ENCODE measurements at regions not wholly inside any gene's neighbourhood (a gene's known extent, or its start where the extent isn't known, plus 50 kb on each side); places are given as distances from the start of the nearest gene placed in this dataset.

- intact Hi-C loops (cut with micrococcal nuclease), result no loop called here
- POLR2A ChIA-PET, result no interaction called here
- no peaks in the 10 kb centered on the region for H3K79me2 ChIP-seq (ENCODE audit: control insufficient read depth, insufficient read depth, low read length)
- H3K9ac ChIP-seq (replicated peaks; ENCODE audit: extremely low read depth, insufficient read depth, low read length), result no peak overlapping the region
- DNase-seq (ENCODE audit: low read depth, low spot score) (peak; percentile 0), FAIRE-seq (no peak)
- H3K4me2 ChIP-seq (ENCODE audit: insufficient read depth, low read length), result no peak overlapping the region
- H4K20me1 ChIP-seq (replicated peaks; ENCODE audit: control insufficient read depth, extremely low read depth, insufficient read depth, low read length), result no peaks in the 10 kb centered on the region
- CTCF ChIA-PET, result interaction anchor here (1.2 kb wide), 1 partner anchor 20 kb away, joined by 3 read pairs; no protein-coding TSS in a partner anchor
- H3K9me1 ChIP-seq (replicated peaks; ENCODE audit: control insufficient read depth, extremely low read depth, insufficient read depth, low read length), result no peaks in the 10 kb centered on the region
- TF ChIP-seq POLR2A (IDR thresholded peaks at IDR 0.05; ENCODE audit: low read depth, low read length) (no peak), EZH2 (IDR thresholded peaks at IDR 0.05; ENCODE audit: borderline replicate concordance, low read depth, low read length, severe bottlenecking) (no peak), GATA2 (IDR thresholded peaks at IDR 0.05; ENCODE audit: insufficient read depth, insufficient read length, low read depth, low read length) (no peak), MAX (IDR thresholded peaks at IDR 0.05; ENCODE audit: insufficient read depth, insufficient read length) (no peak), POLR2AphosphoS5 (IDR thresholded peaks at IDR 0.05; ENCODE audit: insufficient read depth, low read depth, low read length) (no peak), JUN (IDR thresholded peaks at IDR 0.05; ENCODE audit: borderline replicate concordance, insufficient read depth, insufficient read length, low read depth) (no peak), MYC (IDR thresholded peaks at IDR 0.05; ENCODE audit: low read depth, low read length) (no peak)
- H3K36me3 ChIP-seq (ENCODE audit: control insufficient read depth in 2 of 2, extremely low read depth in 1 of 2, insufficient read depth in 2 of 2, low read length in 2 of 2), result no peaks in the 10 kb centered on the region
- H3K27ac ChIP-seq (ENCODE audit: insufficient read depth, low read depth, low read length), result no peak overlapping the region
- peaks cover 3% of the 10 kb centered on the region for H3K4me1 ChIP-seq (ENCODE audit: control insufficient read depth, extremely low read depth, insufficient read depth, low read length)
- no peak overlapping the region for H2AFZ ChIP-seq (ENCODE audit: low read depth, low read length)
- H3K4me3 ChIP-seq (replicated peaks in 1 of 3; ENCODE audit: insufficient read depth in 1 of 3, low read depth in 1 of 3, low read length in 3 of 3), result no peak overlapping the region
- H3K9me3 ChIP-seq (replicated peaks; ENCODE audit: control insufficient read depth, insufficient read depth, low read length), result no peaks in the 10 kb centered on the region
- no TSS peak for BruUV-seq (replicated peaks)
- H3K27me3 ChIP-seq (ENCODE audit: control insufficient read depth in 2 of 2, insufficient read depth in 2 of 2, low read length in 2 of 2), result no peaks in the 10 kb centered on the region
- dilution Hi-C loops (cut with MboI; ENCODE audit: extremely low pct_ligation_motif_present, low sequenced_read_pairs), result no loop called here
These were observed 1624.2 kb upstream of the TMEFF2 start for GRCh38 chr2:193818801-193819499.

GRCh38 chr2:193816008-193816407, 1621.3 kb upstream of the TMEFF2 start:
- no peaks in the 10 kb centered on the region for H3K27me3 ChIP-seq (ENCODE audit: control insufficient read depth in 2 of 2, insufficient read depth in 2 of 2, low read length in 2 of 2)
- ChIA-PET CTCF (interaction anchor here (1.5 kb wide), 1 partner anchor 25 kb away, joined by 5 read pairs; no protein-coding TSS in a partner anchor), POLR2A (no interaction called here)
- dilution Hi-C loops (cut with MboI; ENCODE audit: extremely low pct_ligation_motif_present, low sequenced_read_pairs) (no loop called here), intact Hi-C loops (cut with micrococcal nuclease) (no loop called here)
- no peaks in the 10 kb centered on the region for H3K9me1 ChIP-seq (replicated peaks; ENCODE audit: control insufficient read depth, extremely low read depth, insufficient read depth, low read length)
- no TSS peak for BruUV-seq (replicated peaks)
- DNase-seq (ENCODE audit: low read depth, low spot score) (no peak), FAIRE-seq (no peak)
- no peaks in the 10 kb centered on the region for H4K20me1 ChIP-seq (replicated peaks; ENCODE audit: control insufficient read depth, extremely low read depth, insufficient read depth, low read length)
- H3K4me1 ChIP-seq (ENCODE audit: control insufficient read depth, extremely low read depth, insufficient read depth, low read length), result no peaks in the 10 kb centered on the region
- H3K27ac ChIP-seq (ENCODE audit: insufficient read depth, low read depth, low read length), result no peak overlapping the region
- TF ChIP-seq FOS (IDR thresholded peaks at IDR 0.05; ENCODE audit: borderline replicate concordance, insufficient read depth, low read length) (no peak), POLR2AphosphoS5 (IDR thresholded peaks at IDR 0.05; ENCODE audit: insufficient read depth, low read depth, low read length) (no peak), EZH2 (IDR thresholded peaks at IDR 0.05; ENCODE audit: borderline replicate concordance, low read depth, low read length, severe bottlenecking) (no peak), POLR2A (IDR thresholded peaks at IDR 0.05; ENCODE audit: low read depth, low read length) (no peak), MYC (IDR thresholded peaks at IDR 0.05; ENCODE audit: low read depth, low read length) (no peak), JUN (IDR thresholded peaks at IDR 0.05; ENCODE audit: borderline replicate concordance, insufficient read depth, insufficient read length, low read depth) (no peak), MAX (IDR thresholded peaks at IDR 0.05; ENCODE audit: insufficient read depth, insufficient read length) (no peak), GATA2 (IDR thresholded peaks at IDR 0.05; ENCODE audit: insufficient read depth, insufficient read length, low read depth, low read length) (no peak), CTCF (IDR thresholded peaks at IDR 0.05; ENCODE audit: extremely low read depth in 1 of 2, insufficient read depth in 1 of 2, low read depth in 1 of 2, low read length in 2 of 2) (no peak)
- no peak overlapping the region for H2AFZ ChIP-seq (ENCODE audit: low read depth, low read length)
- no peak overlapping the region for H3K9ac ChIP-seq (replicated peaks; ENCODE audit: extremely low read depth, insufficient read depth, low read length)
- H3K4me3 ChIP-seq (replicated peaks in 1 of 3; ENCODE audit: insufficient read depth in 1 of 3, low read depth in 1 of 3, low read length in 3 of 3), result no peak overlapping the region
- no peak overlapping the region for H3K4me2 ChIP-seq (ENCODE audit: insufficient read depth, low read length)
- H3K9me3 ChIP-seq (replicated peaks; ENCODE audit: control insufficient read depth, insufficient read depth, low read length), result no peaks in the 10 kb centered on the region
- no peaks in the 10 kb centered on the region for H3K79me2 ChIP-seq (ENCODE audit: control insufficient read depth, insufficient read depth, low read length)
- no peaks in the 10 kb centered on the region for H3K36me3 ChIP-seq (ENCODE audit: control insufficient read depth in 2 of 2, extremely low read depth in 1 of 2, insufficient read depth in 2 of 2, low read length in 2 of 2)

Data from endothelial cell of umbilical vein (primary cell).